ENCODE measurements at regions not wholly inside any gene's neighbourhood (a gene's known extent, or its start where the extent isn't known, plus 50 kb on each side); places are given as distances from the start of the nearest gene placed in this dataset.

GRCh38 chr6:40718401-40718800 is 131.2 kb upstream of the LRFN2 start:
- H3K79me2 ChIP-seq (ENCODE audit: control insufficient read depth, insufficient read depth, low read length): no peaks in the 10 kb centered on the region
- no peak overlapping the region for H3K9ac ChIP-seq (ENCODE audit: insufficient read depth, low read length)
- TF ChIP-seq EZH2 (IDR thresholded peaks at IDR 0.05; ENCODE audit: low read length, missing control alignments) (no peak), CTCF (conservative IDR thresholded peaks at IDR 0.05 in 1 of 2, IDR thresholded peaks at IDR 0.05 in 1 of 2; ENCODE audit: low read depth in 1 of 2, low read length in 2 of 2) (no peak)
- H2AFZ ChIP-seq (ENCODE audit: low read length): no peak overlapping the region
- no peak overlapping the region for H3K27ac ChIP-seq (ENCODE audit: insufficient read depth, low read length)
- no peaks in the 10 kb centered on the region for H3K36me3 ChIP-seq (ENCODE audit: control insufficient read depth, insufficient read depth, low read length)
- no peak overlapping the region for H3K4me3 ChIP-seq (replicated peaks in 1 of 4; ENCODE audit: control extremely low read depth in 1 of 4, insufficient read depth in 1 of 4, low read depth in 3 of 4, low read length in 4 of 4)
- DNase-seq (ENCODE audit: low read depth in 2 of 2): no peak
- peaks cover 4% of the 10 kb centered on the region for H3K4me1 ChIP-seq (ENCODE audit: control insufficient read depth, extremely low read depth, insufficient read depth, low read length)
- H3K9me3 ChIP-seq (ENCODE audit: control insufficient read depth, insufficient read depth, low read depth, low read length): no peaks in the 10 kb centered on the region
- H3K27me3 ChIP-seq (ENCODE audit: control insufficient read depth, insufficient read depth, low read length): no peaks in the 10 kb centered on the region
- no peak overlapping the region for H3K4me2 ChIP-seq (ENCODE audit: extremely low read depth, insufficient read depth, low read length)
- H4K20me1 ChIP-seq (ENCODE audit: control insufficient read depth, extremely low read depth, insufficient read depth, low read length): no peaks in the 10 kb centered on the region

GRCh38 chr6:40717411-40718057 is 130.4 kb upstream of the LRFN2 start:
- Histone ChIP-seq H3K4me3 (replicated peaks in 1 of 4; ENCODE audit: control extremely low read depth in 1 of 4, insufficient read depth in 1 of 4, low read depth in 3 of 4, low read length in 4 of 4) (no peak overlapping the region), H4K20me1 (ENCODE audit: control insufficient read depth, extremely low read depth, insufficient read depth, low read length) (no peaks in the 10 kb centered on the region), H3K36me3 (ENCODE audit: control insufficient read depth, insufficient read depth, low read length) (no peaks in the 10 kb centered on the region), H3K9me3 (ENCODE audit: control insufficient read depth, insufficient read depth, low read depth, low read length) (no peaks in the 10 kb centered on the region), H2AFZ (ENCODE audit: low read length) (no peak overlapping the region), H3K79me2 (ENCODE audit: control insufficient read depth, insufficient read depth, low read length) (no peaks in the 10 kb centered on the region), H3K9ac (ENCODE audit: insufficient read depth, low read length) (no peak overlapping the region), H3K27ac (ENCODE audit: insufficient read depth, low read length) (no peak overlapping the region), H3K4me1 (ENCODE audit: control insufficient read depth, extremely low read depth, insufficient read depth, low read length) (peaks cover 4% of the 10 kb centered on the region), H3K4me2 (ENCODE audit: extremely low read depth, insufficient read depth, low read length) (no peak overlapping the region), H3K27me3 (ENCODE audit: control insufficient read depth, insufficient read depth, low read length) (no peaks in the 10 kb centered on the region)
- TF ChIP-seq EZH2 (IDR thresholded peaks at IDR 0.05; ENCODE audit: low read length, missing control alignments) (no peak), CTCF (conservative IDR thresholded peaks at IDR 0.05 in 1 of 2, IDR thresholded peaks at IDR 0.05 in 1 of 2; ENCODE audit: low read depth in 1 of 2, low read length in 2 of 2) (no peak)
- DNase-seq (ENCODE audit: low read depth in 2 of 2): no peak

- H2AFZ ChIP-seq (ENCODE audit: low read length): no peak overlapping the region
- no peaks in the 10 kb centered on the region for H3K36me3 ChIP-seq (ENCODE audit: control insufficient read depth, insufficient read depth, low read length)
- TF ChIP-seq EZH2 (IDR thresholded peaks at IDR 0.05; ENCODE audit: low read length, missing control alignments) (no peak), CTCF (conservative IDR thresholded peaks at IDR 0.05 in 1 of 2, IDR thresholded peaks at IDR 0.05 in 1 of 2; ENCODE audit: low read depth in 1 of 2, low read length in 2 of 2) (no peak)
- H4K20me1 ChIP-seq (ENCODE audit: control insufficient read depth, extremely low read depth, insufficient read depth, low read length): no peaks in the 10 kb centered on the region
- no peak overlapping the region for H3K4me2 ChIP-seq (ENCODE audit: extremely low read depth, insufficient read depth, low read length)
- no peaks in the 10 kb centered on the region for H3K9me3 ChIP-seq (ENCODE audit: control insufficient read depth, insufficient read depth, low read depth, low read length)
- peaks cover 4% of the 10 kb centered on the region for H3K4me1 ChIP-seq (ENCODE audit: control insufficient read depth, extremely low read depth, insufficient read depth, low read length)
- H3K9ac ChIP-seq (ENCODE audit: insufficient read depth, low read length): no peak overlapping the region
- DNase-seq (ENCODE audit: low read depth in 2 of 2): no peak
- no peaks in the 10 kb centered on the region for H3K27me3 ChIP-seq (ENCODE audit: control insufficient read depth, insufficient read depth, low read length)
- H3K79me2 ChIP-seq (ENCODE audit: control insufficient read depth, insufficient read depth, low read length): no peaks in the 10 kb centered on the region
- H3K27ac ChIP-seq (ENCODE audit: insufficient read depth, low read length): no peak overlapping the region
- no peak overlapping the region for H3K4me3 ChIP-seq (replicated peaks in 1 of 4; ENCODE audit: control extremely low read depth in 1 of 4, insufficient read depth in 1 of 4, low read depth in 3 of 4, low read length in 4 of 4)
These were observed 128.6 kb upstream of the LRFN2 start for GRCh38 chr6:40715570-40716403.

All from fibroblast of lung (primary cell).